Gastroesophageal sphincter (tissue), 3 donors: ENCODE measurements at regions not wholly inside any gene's neighbourhood (a gene's known extent, or its start where the extent isn't known, plus 50 kb on each side); places are given as distances from the start of the nearest gene placed in this dataset.

ENCODE experiments used
- CTCF ChIP-seq, 4 experiments: fragments of 200-600 bp in 2 of 4; fragments of 450-650 bp in 2 of 4; sonication (generic) in 1 of 4; IDR thresholded peaks; one replicate each; pipeline ENCODE4 v1.5.1; 2017 to 2019; ENCODE audit warnings: antibody characterized with exemption in 4 of 4, mild to moderate bottlenecking in 2 of 4, moderate library complexity in 2 of 4
- POLR2A ChIP-seq, 2 donors: fragments of 450-650 bp; IDR thresholded peaks; one replicate each; pipeline ENCODE4 v1.6.1; 2017; ENCODE audit warnings: antibody characterized with exemption in 2 of 2, mild to moderate bottlenecking in 2 of 2, moderate library complexity in 1 of 2
- POLR2AphosphoS5 ChIP-seq: sonication (generic); formaldehyde crosslinking; IDR thresholded peaks from one replicate; pipeline ENCODE4 v1.6.1; 2017; ENCODE audit warnings: antibody characterized with exemption

GRCh38 chr1:108080448-108080847, 115.5 kb upstream of the VAV3 start:
- TF ChIP-seq POLR2AphosphoS5, result no peak
- no peak for TF ChIP-seq CTCF (IDR thresholded peaks at IDR 0.05)
- TF ChIP-seq POLR2A (IDR thresholded peaks at IDR 0.05), result no peak
